Tibial artery (tissue), 4 donors: ENCODE measurements at regions not wholly inside any gene's neighbourhood (a gene's known extent, or its start where the extent isn't known, plus 50 kb on each side); places are given as distances from the start of the nearest gene placed in this dataset.

ENCODE experiments used
- DNase-seq, 2 donors: peaks; one replicate each; pipeline ENCODE4 v3.0.0-alpha.2; 2019
- H3K27ac ChIP-seq, 2 donors: fragments of 200-600 bp; sonication (generic) in 1 of 2; 1 replicate in 1 of 2; 2 replicates in 1 of 2; pipeline ENCODE4 v1.5.1; 2018 to 2019; ENCODE audit warnings: mild to moderate bottlenecking in 1 of 2
- H3K27me3 ChIP-seq, 2 donors: fragments of 200-600 bp; sonication (generic) in 1 of 2; one replicate each; pipeline versions ENCODE4 v1.5.1 to v1.6.0; 2016 to 2019
- H3K36me3 ChIP-seq, 3 donors: fragments of 200-600 bp; sonication (generic) in 2 of 3; one replicate each; pipeline ENCODE4 v1.5.1; 2016 to 2019; ENCODE audit warnings: mild to moderate bottlenecking in 2 of 3
- H3K4me1 ChIP-seq, 4 donors: fragments of 200-600 bp; sonication (generic) in 2 of 4; 1 replicate in 3 of 4; 2 replicates in 1 of 4; pipeline ENCODE4 v1.5.1; 2016 to 2019
- H3K4me3 ChIP-seq, 2 donors: fragments of 200-600 bp; sonication (generic) in 1 of 2; 1 replicate in 1 of 2; 2 replicates in 1 of 2; pipeline ENCODE4 v1.5.1; 2018 to 2019; ENCODE audit warnings: mild to moderate bottlenecking in 2 of 2
- H3K9me3 ChIP-seq, 3 donors: fragments of 200-600 bp; sonication (generic) in 1 of 3; one replicate each; pipeline ENCODE4 v1.5.1; 2016 to 2019
- intact Hi-C: fragments of 100-400 bp; cut with DNase I; formaldehyde crosslinking; loops from one replicate; pipeline ENCODE4 v1.15.0; 2023; ENCODE audit warnings: low total_unique reads
- TF ChIP-seq, protein P1 (sequence below), 2 experiments: fragments of 200-600 bp in 1 of 2; fragments of 450-650 bp in 1 of 2; IDR thresholded peaks; one replicate each; pipeline ENCODE4 v1.5.1; 2017 to 2019; ENCODE audit warnings: antibody characterized with exemption in 2 of 2, mild to moderate bottlenecking in 1 of 2, moderate library complexity in 1 of 2

DNA sequence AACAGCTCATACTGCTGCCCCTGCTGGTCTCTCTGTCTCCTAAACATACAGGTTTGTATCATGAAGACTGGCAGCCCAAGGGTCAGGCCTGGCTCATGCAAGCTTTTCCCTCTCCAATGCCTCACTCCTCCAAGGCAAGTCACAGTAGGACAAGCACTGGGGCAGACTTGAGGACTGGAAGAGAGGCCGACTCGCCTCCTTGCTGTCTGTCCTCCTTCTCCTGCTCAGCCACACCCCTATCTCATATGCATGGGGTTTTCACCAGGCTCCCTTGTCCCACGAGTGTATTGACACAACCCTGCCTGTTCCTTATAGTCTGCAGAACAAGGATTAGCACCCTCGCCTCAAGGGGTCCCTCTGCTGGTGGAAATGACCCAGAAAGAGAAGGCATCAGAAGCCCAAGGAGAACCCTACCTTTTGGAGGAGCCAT lies 223.7 kb downstream of the SOX11 start:
- DNase-seq, result no peak
- intact Hi-C loops, result no loop called here
- TF ChIP-seq, protein P1, sequence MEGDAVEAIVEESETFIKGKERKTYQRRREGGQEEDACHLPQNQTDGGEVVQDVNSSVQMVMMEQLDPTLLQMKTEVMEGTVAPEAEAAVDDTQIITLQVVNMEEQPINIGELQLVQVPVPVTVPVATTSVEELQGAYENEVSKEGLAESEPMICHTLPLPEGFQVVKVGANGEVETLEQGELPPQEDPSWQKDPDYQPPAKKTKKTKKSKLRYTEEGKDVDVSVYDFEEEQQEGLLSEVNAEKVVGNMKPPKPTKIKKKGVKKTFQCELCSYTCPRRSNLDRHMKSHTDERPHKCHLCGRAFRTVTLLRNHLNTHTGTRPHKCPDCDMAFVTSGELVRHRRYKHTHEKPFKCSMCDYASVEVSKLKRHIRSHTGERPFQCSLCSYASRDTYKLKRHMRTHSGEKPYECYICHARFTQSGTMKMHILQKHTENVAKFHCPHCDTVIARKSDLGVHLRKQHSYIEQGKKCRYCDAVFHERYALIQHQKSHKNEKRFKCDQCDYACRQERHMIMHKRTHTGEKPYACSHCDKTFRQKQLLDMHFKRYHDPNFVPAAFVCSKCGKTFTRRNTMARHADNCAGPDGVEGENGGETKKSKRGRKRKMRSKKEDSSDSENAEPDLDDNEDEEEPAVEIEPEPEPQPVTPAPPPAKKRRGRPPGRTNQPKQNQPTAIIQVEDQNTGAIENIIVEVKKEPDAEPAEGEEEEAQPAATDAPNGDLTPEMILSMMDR (IDR thresholded peaks at IDR 0.05), result no peak

GRCh38 chr2:5921081-5921642 lies 229.0 kb downstream of the SOX11 start:
- H3K4me1 ChIP-seq, result no peaks in the 10 kb centered on the region
- intact Hi-C loops, result no loop called here
- no peak overlapping the region for H3K27ac ChIP-seq
- H3K4me3 ChIP-seq, result no peak overlapping the region
- H3K27me3 ChIP-seq, result no peaks in the 10 kb centered on the region
- no peaks in the 10 kb centered on the region for H3K36me3 ChIP-seq
- no peak for DNase-seq
- no peaks in the 10 kb centered on the region for H3K9me3 ChIP-seq
- TF ChIP-seq, protein P1 (IDR thresholded peaks at IDR 0.05), result no peak

More for the DNA sequence above, 223.7 kb downstream of the SOX11 start:
- Histone ChIP-seq H3K36me3 (no peaks in the 10 kb centered on the region), H3K27ac (no peak overlapping the region), H3K9me3 (no peaks in the 10 kb centered on the region), H3K4me1 (no peaks in the 10 kb centered on the region), H3K27me3 (no peaks in the 10 kb centered on the region), H3K4me3 (no peak overlapping the region)

DNA sequence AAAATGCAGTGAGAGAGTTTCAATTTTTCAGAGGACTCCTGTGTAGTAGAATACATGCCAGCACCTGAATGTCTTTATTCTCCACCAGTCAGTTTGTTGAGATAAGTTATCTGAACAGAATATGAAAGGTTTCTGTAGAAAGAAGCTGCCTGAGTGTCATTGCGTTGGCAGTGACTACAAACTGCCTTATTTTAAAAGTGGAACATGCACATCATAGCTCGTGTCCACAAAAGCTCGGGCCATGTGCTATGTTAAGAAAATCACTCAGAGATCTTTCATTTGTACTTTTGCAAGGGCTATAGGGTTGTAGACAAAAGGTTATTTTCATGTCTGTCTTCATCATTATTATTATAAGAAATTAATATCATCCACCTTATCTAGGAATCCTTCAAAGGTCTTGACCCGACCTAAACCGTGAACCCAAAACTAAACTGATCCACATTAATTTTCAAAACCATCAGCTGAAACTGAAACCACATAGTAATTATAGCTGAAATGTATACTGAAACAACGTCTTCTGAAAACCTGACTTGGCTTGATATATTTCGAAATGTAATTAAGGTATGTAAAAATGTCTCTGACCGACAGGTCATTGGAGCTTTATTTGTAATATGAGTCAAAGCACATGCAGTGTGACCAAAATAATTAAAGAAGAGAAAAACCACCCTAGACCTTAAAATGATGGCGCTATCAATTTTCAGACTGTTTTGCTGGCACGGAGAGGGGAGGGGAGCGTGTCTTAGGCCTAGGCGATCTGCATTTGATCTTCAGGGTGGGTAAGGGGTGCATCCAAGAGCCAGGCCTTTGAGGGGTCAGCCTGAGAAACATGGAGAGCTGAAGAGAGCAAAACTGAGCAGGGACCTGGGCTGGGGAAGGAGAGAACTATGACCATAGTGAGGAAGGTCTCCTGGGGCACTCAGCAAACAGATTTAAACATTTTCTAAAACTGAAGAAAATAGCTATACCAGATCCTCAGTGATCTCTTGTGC lies 232.1 kb downstream of the SOX11 start:
- intact Hi-C loops, result no loop called here
- Histone ChIP-seq H3K36me3 (no peaks in the 10 kb centered on the region), H3K27ac (no peak overlapping the region), H3K4me3 (no peak overlapping the region), H3K9me3 (no peaks in the 10 kb centered on the region), H3K4me1 (no peaks in the 10 kb centered on the region), H3K27me3 (no peaks in the 10 kb centered on the region)
- no peak for DNase-seq
- TF ChIP-seq, protein P1 (IDR thresholded peaks at IDR 0.05), result no peak

- Histone ChIP-seq H3K27ac (no peak overlapping the region), H3K4me1 (no peaks in the 10 kb centered on the region), H3K4me3 (no peak overlapping the region), H3K27me3 (no peaks in the 10 kb centered on the region), H3K36me3 (no peaks in the 10 kb centered on the region), H3K9me3 (no peaks in the 10 kb centered on the region)
- DNase-seq, result no peak
- intact Hi-C loops, result no loop called here
- TF ChIP-seq, protein P1 (IDR thresholded peaks at IDR 0.05), result no peak
Measured at GRCh38 chr2:5925604-5926003, 233.4 kb downstream of the SOX11 start.

- H3K27me3 ChIP-seq, result no peaks in the 10 kb centered on the region
- no peaks in the 10 kb centered on the region for H3K4me1 ChIP-seq
- intact Hi-C loops, result no loop called here
- no peak overlapping the region for H3K27ac ChIP-seq
- no peak for DNase-seq
- TF ChIP-seq, protein P1 (IDR thresholded peaks at IDR 0.05), result no peak
- no peak overlapping the region for H3K4me3 ChIP-seq
- H3K36me3 ChIP-seq, result no peaks in the 10 kb centered on the region
- H3K9me3 ChIP-seq, result no peaks in the 10 kb centered on the region
Measured at GRCh38 chr2:5926871-5927512, 234.8 kb downstream of the SOX11 start.
